H4 (cell line): ENCODE measurements at regions not wholly inside any gene's neighbourhood (a gene's known extent, or its start where the extent isn't known, plus 50 kb on each side); places are given as distances from the start of the nearest gene placed in this dataset.

Experiments used
- DNase-seq: peaks from one replicate; pipeline ENCODE4 v3.0.0-alpha.2; 2015; ENCODE audit warnings: low spot score

GRCh38 chr4:55754754-55755350 is 64.7 kb upstream of the EXOC1L start:
- DNase-seq = peak; percentile 38

- no peak for DNase-seq
Observed at GRCh38 chr4:55756208-55756607, 63.4 kb upstream of the EXOC1L start.

GRCh38 chr4:55757356-55757952 is 62.1 kb upstream of the EXOC1L start:
- DNase-seq = no peak

- no peak for DNase-seq
Observed at GRCh38 chr4:55758066-55758465, 61.5 kb upstream of the EXOC1L start.

- peak; percentile 90 for DNase-seq
Observed at GRCh38 chr4:55758570-55758969, 61.0 kb upstream of the EXOC1L start.

GRCh38 chr4:55762819-55763218 is 56.8 kb upstream of the EXOC1L start:
- DNase-seq = no peak

GRCh38 chr4:55763996-55764395 is 55.6 kb upstream of the EXOC1L start:
- no peak for DNase-seq

GRCh38 chr4:55765070-55765469 is 54.5 kb upstream of the EXOC1L start:
- no peak for DNase-seq

GRCh38 chr4:55768291-55768690 is 51.3 kb upstream of the EXOC1L start:
- DNase-seq = peak; percentile 62
